HepG2 (cell line): ENCODE measurements at regions not wholly inside any gene's neighbourhood (a gene's known extent, or its start where the extent isn't known, plus 50 kb on each side); places are given as distances from the start of the nearest gene placed in this dataset.

Source experiments
- ADNP ChIP-seq: sonication (generic); formaldehyde crosslinking; IDR thresholded peaks from 2 replicates; pipeline ENCODE4 v1.4.0; 2020; ENCODE audit warnings: missing genetic modification reagents
- CBX5 ChIP-seq: sonication (generic); formaldehyde crosslinking; IDR thresholded peaks from 2 replicates; pipeline ENCODE4 v1.4.0; 2020; ENCODE audit warnings: missing genetic modification reagents, borderline replicate concordance
- DNMT1 ChIP-seq: sonication (generic); formaldehyde crosslinking; IDR thresholded peaks from 2 replicates; pipeline ENCODE4 v1.5.1; 2020; ENCODE audit warnings: mild to moderate bottlenecking, missing genetic modification reagents
- FOXK1 ChIP-seq: sonication (generic); formaldehyde crosslinking; IDR thresholded peaks from 2 replicates; pipeline ENCODE4 v1.4.0; 2020; ENCODE audit warnings: low read depth, missing genetic modification reagents, borderline replicate concordance
- FOXO1 ChIP-seq: sonication (generic); formaldehyde crosslinking; IDR thresholded peaks from 2 replicates; pipeline ENCODE4 v1.4.0; 2020; ENCODE audit warnings: missing genetic modification reagents
- HOXA5 ChIP-seq: sonication (generic); formaldehyde crosslinking; IDR thresholded peaks from 2 replicates; pipeline ENCODE4 v1.4.0; 2020; ENCODE audit warnings: missing genetic modification reagents
- KAT8 ChIP-seq: IDR thresholded peaks from 2 replicates; pipeline ENCODE4 v1.6.1; 2016; ENCODE audit warnings: missing genetic modification reagents, missing compliant biosample characterization
- KDM2A ChIP-seq: sonication (generic); formaldehyde crosslinking; IDR thresholded peaks from 2 replicates; pipeline ENCODE4 v1.4.0; 2020; ENCODE audit warnings: low read depth, missing genetic modification reagents, borderline replicate concordance
- KDM4B ChIP-seq: sonication (generic); formaldehyde crosslinking; IDR thresholded peaks from 2 replicates; pipeline ENCODE4 v1.4.0; 2020; ENCODE audit warnings: missing genetic modification reagents
- PHB2 ChIP-seq: fragments of 450-650 bp; IDR thresholded peaks from 2 replicates; pipeline ENCODE4 v1.6.1; 2018; ENCODE audit not compliant: partially characterized antibody
- PHF21A ChIP-seq: sonication (generic); formaldehyde crosslinking; IDR thresholded peaks from 2 replicates; pipeline ENCODE4 v1.5.0; 2020; ENCODE audit warnings: mild to moderate bottlenecking, missing genetic modification reagents
- RAD51 ChIP-seq: fragments of 450-650 bp; IDR thresholded peaks from 2 replicates; pipeline ENCODE4 v1.6.1; 2016; ENCODE audit warnings: borderline replicate concordance
- REPIN1 ChIP-seq: sonication (generic); formaldehyde crosslinking; IDR thresholded peaks from 2 replicates; pipeline ENCODE4 v1.8.0; 2022; ENCODE audit warnings: missing genetic modification reagents, low read depth, mild to moderate bottlenecking, borderline replicate concordance
- REXO4 ChIP-seq: sonication (generic); formaldehyde crosslinking; IDR thresholded peaks from 2 replicates; pipeline ENCODE4 v1.8.0; 2022; ENCODE audit warnings: missing genetic modification reagents, mild to moderate bottlenecking, borderline replicate concordance
- RFX3 ChIP-seq: IDR thresholded peaks from 2 replicates; pipeline ENCODE4 v1.6.1; 2016; ENCODE audit warnings: missing biosample characterization, missing genetic modification reagents
- SIX1 ChIP-seq: sonication (generic); formaldehyde crosslinking; IDR thresholded peaks from 2 replicates; pipeline ENCODE4 v1.4.0; 2020; ENCODE audit warnings: missing genetic modification reagents, borderline replicate concordance
- SRY ChIP-seq: sonication (generic); formaldehyde crosslinking; IDR thresholded peaks from 2 replicates; pipeline ENCODE4 v1.8.0; 2022; ENCODE audit warnings: mild to moderate bottlenecking, missing genetic modification reagents
- SSRP1 ChIP-seq: IDR thresholded peaks from 2 replicates; pipeline ENCODE4 v1.6.1; 2016; ENCODE audit warnings: control low read depth
- SUZ12 ChIP-seq: fragments of 150-350 bp; IDR thresholded peaks from 2 replicates; pipeline ENCODE4 v1.6.1; 2014; ENCODE audit warnings: low read depth, low read length
- YEATS2 ChIP-seq: sonication (generic); formaldehyde crosslinking; IDR thresholded peaks from 2 replicates; pipeline ENCODE4 v1.4.0; 2020; ENCODE audit warnings: missing genetic modification reagents, borderline replicate concordance
- ZFP1 ChIP-seq: IDR thresholded peaks from 2 replicates; pipeline ENCODE4 v1.6.1; 2016
- ZFP36L2 ChIP-seq: sonication (generic); formaldehyde crosslinking; IDR thresholded peaks from 2 replicates; pipeline ENCODE4 v1.4.0; 2020; ENCODE audit warnings: missing genetic modification reagents
- ZKSCAN5 ChIP-seq: sonication (generic); formaldehyde crosslinking; IDR thresholded peaks from 2 replicates; pipeline ENCODE4 v1.5.1; 2020; ENCODE audit warnings: mild to moderate bottlenecking, missing genetic modification reagents
- ZNF24 ChIP-seq: fragments of 450-650 bp; IDR thresholded peaks from 2 replicates; pipeline ENCODE4 v1.6.1; 2017; ENCODE audit warnings: antibody characterized with exemption, mild to moderate bottlenecking
- ZNF296 ChIP-seq: sonication (generic); formaldehyde crosslinking; conservative IDR thresholded peaks from 2 replicates; pipeline ENCODE4 v1.5.0; 2020; ENCODE audit warnings: mild to moderate bottlenecking, missing genetic modification reagents
- ZNF382 ChIP-seq: sonication (generic); formaldehyde crosslinking; IDR thresholded peaks from 2 replicates; pipeline ENCODE4 v1.5.0; 2020; ENCODE audit warnings: missing genetic modification reagents, mild to moderate bottlenecking, borderline replicate concordance
- ZNF431 ChIP-seq: sonication (generic); formaldehyde crosslinking; IDR thresholded peaks from 2 replicates; pipeline ENCODE4 v1.9.0; 2022; ENCODE audit warnings: missing genetic modification reagents, low read depth, mild to moderate bottlenecking, borderline replicate concordance
- ZNF550 ChIP-seq: sonication (generic); formaldehyde crosslinking; IDR thresholded peaks from 2 replicates; pipeline ENCODE4 v1.4.0; 2020; ENCODE audit warnings: mild to moderate bottlenecking, missing genetic modification reagents, borderline replicate concordance
- ZNF616 ChIP-seq: sonication (generic); formaldehyde crosslinking; IDR thresholded peaks from 2 replicates; pipeline ENCODE4 v1.5.0; 2020; ENCODE audit warnings: low read depth, mild to moderate bottlenecking, missing genetic modification reagents
- ZNF790 ChIP-seq: sonication (generic); formaldehyde crosslinking; IDR thresholded peaks from 2 replicates; pipeline ENCODE4 v1.8.0; 2022; ENCODE audit warnings: missing genetic modification reagents, mild to moderate bottlenecking, borderline replicate concordance
- ZSCAN25 ChIP-seq: sonication (generic); formaldehyde crosslinking; IDR thresholded peaks from 2 replicates; pipeline ENCODE4 v1.8.0; 2022; ENCODE audit warnings: mild to moderate bottlenecking, missing genetic modification reagents
- TF ChIP-seq, protein P1 (sequence below): sonication (generic); formaldehyde crosslinking; IDR thresholded peaks from 2 replicates; pipeline ENCODE4 v1.5.0; 2020; ENCODE audit warnings: missing genetic modification reagents
- TF ChIP-seq, protein P2 (sequence below): sonication (generic); formaldehyde crosslinking; IDR thresholded peaks from 2 replicates; pipeline ENCODE4 v1.4.0; 2020; ENCODE audit warnings: missing genetic modification reagents, borderline replicate concordance

DNA sequence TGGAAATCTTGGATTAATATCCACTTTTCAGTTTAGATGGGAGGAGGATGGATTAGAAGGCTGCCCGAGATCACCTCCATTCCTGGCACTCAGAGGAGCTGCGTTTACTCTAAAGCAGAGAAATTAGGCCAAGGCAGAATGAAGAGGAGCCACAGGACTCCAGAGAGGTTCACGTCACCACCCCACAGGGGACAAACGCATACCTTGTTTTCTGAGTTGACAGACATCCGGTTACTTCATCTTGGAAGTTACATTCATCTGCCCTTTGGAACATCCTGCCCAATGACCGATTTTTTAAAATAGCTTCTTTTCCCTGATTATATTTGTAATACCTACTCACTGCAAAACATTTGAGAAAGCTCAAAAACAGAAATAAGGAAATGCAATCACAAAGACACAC lies 220.0 kb downstream of the SOX9 start (continued):
- TF ChIP-seq YEATS2 (no peak), HOXA5 (CRISPR knock-in tag) (0 out of 2 replicates have a peak, but pooled peaks have one; percentile 38), ZFP36L2 (no peak), ZNF616 (no peak), FOXK1 (CRISPR knock-in tag) (no peak), PHF21A (no peak), SUZ12 (no peak), FOXO1 (peak; percentile 54; the same call in 1 of the 2 replicates), ZNF431 (no peak), ZKSCAN5 (no peak), SIX1 (CRISPR knock-in tag) (no peak), SRY (no peak), ZNF790 (CRISPR knock-in tag) (no peak), KAT8 (peak; percentile 13; the same call in 1 of the 2 replicates), RAD51 (no peak), ZNF382 (CRISPR knock-in tag) (no peak), ZNF296 (CRISPR knock-in tag) (no peak), ZFP1 (CRISPR knock-in tag) (no peak), PHB2 (no peak), KDM2A (CRISPR knock-in tag) (no peak), ZNF550 (CRISPR knock-in tag) (no peak), ZSCAN25 (CRISPR knock-in tag) (no peak), KDM4B (no peak), CBX5 (no peak), RFX3 (no peak), SSRP1 (CRISPR knock-in tag) (no peak; the same call in 1 of the 2 replicates), ZNF24 (no peak), ADNP (CRISPR knock-in tag) (no peak), REPIN1 (0 out of 2 replicates have a peak, but pooled peaks have one; percentile 31), DNMT1 (no peak), REXO4 (no peak)
- TF ChIP-seq, protein P1, sequence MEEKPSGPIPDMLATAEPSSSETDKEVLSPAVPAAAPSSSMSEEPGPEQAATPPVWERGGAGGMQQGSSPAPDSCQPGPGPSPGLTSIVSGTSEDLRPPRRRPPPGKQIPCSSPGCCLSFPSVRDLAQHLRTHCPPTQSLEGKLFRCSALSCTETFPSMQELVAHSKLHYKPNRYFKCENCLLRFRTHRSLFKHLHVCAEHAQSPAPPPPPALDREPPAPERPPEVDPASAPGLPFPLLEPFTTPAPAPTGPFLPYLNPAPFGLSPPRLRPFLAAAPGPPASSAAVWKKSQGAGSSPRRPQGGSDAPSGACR, result no peak
- TF ChIP-seq, protein P2, sequence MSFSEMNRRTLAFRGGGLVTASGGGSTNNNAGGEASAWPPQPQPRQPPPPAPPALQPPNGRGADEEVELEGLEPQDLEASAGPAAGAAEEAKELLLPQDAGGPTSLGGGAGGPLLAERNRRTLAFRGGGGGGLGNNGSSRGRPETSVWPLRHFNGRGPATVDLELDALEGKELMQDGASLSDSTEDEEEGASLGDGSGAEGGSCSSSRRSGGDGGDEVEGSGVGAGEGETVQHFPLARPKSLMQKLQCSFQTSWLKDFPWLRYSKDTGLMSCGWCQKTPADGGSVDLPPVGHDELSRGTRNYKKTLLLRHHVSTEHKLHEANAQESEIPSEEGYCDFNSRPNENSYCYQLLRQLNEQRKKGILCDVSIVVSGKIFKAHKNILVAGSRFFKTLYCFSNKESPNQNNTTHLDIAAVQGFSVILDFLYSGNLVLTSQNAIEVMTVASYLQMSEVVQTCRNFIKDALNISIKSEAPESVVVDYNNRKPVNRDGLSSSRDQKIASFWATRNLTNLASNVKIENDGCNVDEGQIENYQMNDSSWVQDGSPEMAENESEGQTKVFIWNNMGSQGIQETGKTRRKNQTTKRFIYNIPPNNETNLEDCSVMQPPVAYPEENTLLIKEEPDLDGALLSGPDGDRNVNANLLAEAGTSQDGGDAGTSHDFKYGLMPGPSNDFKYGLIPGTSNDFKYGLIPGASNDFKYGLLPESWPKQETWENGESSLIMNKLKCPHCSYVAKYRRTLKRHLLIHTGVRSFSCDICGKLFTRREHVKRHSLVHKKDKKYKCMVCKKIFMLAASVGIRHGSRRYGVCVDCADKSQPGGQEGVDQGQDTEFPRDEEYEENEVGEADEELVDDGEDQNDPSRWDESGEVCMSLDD (CRISPR knock-in tag), result no peak
